MM.1S (cell line): ENCODE measurements at regions not wholly inside any gene's neighbourhood (a gene's known extent, or its start where the extent isn't known, plus 50 kb on each side); places are given as distances from the start of the nearest gene placed in this dataset.

Source experiments
- DNase-seq: peaks from one replicate; pipeline ENCODE4 v3.0.0-alpha.2; 2015
- H2AFZ ChIP-seq: fragments of 300-600 bp; sonication (generic); 2 replicates; pipeline ENCODE4 v1.6.0; 2016; ENCODE audit warnings: antibody characterized with exemption, low read length
- H3F3A ChIP-seq: fragments of 300-600 bp; sonication (generic); 2 replicates; pipeline ENCODE4 v1.6.1; 2016; ENCODE audit warnings: mild to moderate bottlenecking, antibody characterized with exemption, low read length, moderate library complexity, mixed read lengths; ENCODE audit not compliant: insufficient read depth
- H3K27ac ChIP-seq: fragments of 300-600 bp; sonication (generic); 2 replicates; pipeline ENCODE4 v1.5.1; 2016; ENCODE audit warnings: mild to moderate bottlenecking, low read length
- H3K27me3 ChIP-seq: fragments of 300-600 bp; sonication (generic); replicated peaks from 2 replicates; pipeline ENCODE4 v1.6.0; 2016; ENCODE audit warnings: low read length; ENCODE audit not compliant: insufficient read depth
- H3K36me3 ChIP-seq: fragments of 300-600 bp; sonication (generic); replicated peaks from 2 replicates; pipeline ENCODE4 v1.6.1; 2016; ENCODE audit warnings: mild to moderate bottlenecking, low read length, mixed read lengths; ENCODE audit not compliant: insufficient read depth
- H3K4me1 ChIP-seq: fragments of 300-600 bp; sonication (generic); 2 replicates; pipeline ENCODE4 v1.6.1; 2016; ENCODE audit warnings: low read length, mixed read lengths
- H3K4me2 ChIP-seq: fragments of 300-600 bp; sonication (generic); 2 replicates; pipeline ENCODE4 v1.6.0; 2016; ENCODE audit warnings: low read depth, low read length
- H3K4me3 ChIP-seq: fragments of 300-600 bp; sonication (generic); 2 replicates; pipeline ENCODE4 v1.5.1; 2016; ENCODE audit warnings: low read length, mixed read lengths
- H3K79me2 ChIP-seq: fragments of 300-600 bp; sonication (generic); 2 replicates; pipeline ENCODE4 v1.6.1; 2016; ENCODE audit warnings: mixed run types, low read length, mixed read lengths
- H3K9ac ChIP-seq: fragments of 300-600 bp; sonication (generic); 2 replicates; pipeline ENCODE4 v1.6.1; 2016; ENCODE audit warnings: low read length, mixed read lengths
- H3K9me2 ChIP-seq: fragments of 300-600 bp; sonication (generic); replicated peaks from 2 replicates; pipeline ENCODE4 v1.6.1; 2016; ENCODE audit warnings: mild to moderate bottlenecking, low read length, mixed read lengths; ENCODE audit not compliant: insufficient read depth
- H3K9me3 ChIP-seq: fragments of 300-600 bp; sonication (generic); replicated peaks from 2 replicates; pipeline ENCODE4 v1.6.1; 2016; ENCODE audit warnings: mild to moderate bottlenecking, low read length, mixed read lengths; ENCODE audit not compliant: insufficient read depth
- H4K20me1 ChIP-seq: fragments of 300-600 bp; sonication (generic); 2 replicates; pipeline ENCODE4 v1.6.1; 2016; ENCODE audit warnings: mild to moderate bottlenecking, low read length, moderate library complexity, mixed read lengths; ENCODE audit not compliant: insufficient read depth
- EZH2 ChIP-seq: fragments of 300-600 bp; sonication (generic); optimal IDR thresholded peaks from 2 replicates; pipeline ENCODE3; 2017; ENCODE audit warnings: low read depth, mild to moderate bottlenecking, antibody characterized with exemption, low read length, mixed read lengths
- EZH2phosphoT487 ChIP-seq: fragments of 300-600 bp; sonication (generic); IDR thresholded peaks from 2 replicates; pipeline ENCODE4 v1.6.1; 2018; ENCODE audit warnings: antibody characterized with exemption, low read length
- TF ChIP-seq, protein P1 (sequence below): fragments of 300-600 bp; sonication (generic); IDR thresholded peaks from 2 replicates; pipeline ENCODE4 v1.5.1; 2016; ENCODE audit warnings: antibody characterized with exemption, low read length, mixed read lengths

DNA sequence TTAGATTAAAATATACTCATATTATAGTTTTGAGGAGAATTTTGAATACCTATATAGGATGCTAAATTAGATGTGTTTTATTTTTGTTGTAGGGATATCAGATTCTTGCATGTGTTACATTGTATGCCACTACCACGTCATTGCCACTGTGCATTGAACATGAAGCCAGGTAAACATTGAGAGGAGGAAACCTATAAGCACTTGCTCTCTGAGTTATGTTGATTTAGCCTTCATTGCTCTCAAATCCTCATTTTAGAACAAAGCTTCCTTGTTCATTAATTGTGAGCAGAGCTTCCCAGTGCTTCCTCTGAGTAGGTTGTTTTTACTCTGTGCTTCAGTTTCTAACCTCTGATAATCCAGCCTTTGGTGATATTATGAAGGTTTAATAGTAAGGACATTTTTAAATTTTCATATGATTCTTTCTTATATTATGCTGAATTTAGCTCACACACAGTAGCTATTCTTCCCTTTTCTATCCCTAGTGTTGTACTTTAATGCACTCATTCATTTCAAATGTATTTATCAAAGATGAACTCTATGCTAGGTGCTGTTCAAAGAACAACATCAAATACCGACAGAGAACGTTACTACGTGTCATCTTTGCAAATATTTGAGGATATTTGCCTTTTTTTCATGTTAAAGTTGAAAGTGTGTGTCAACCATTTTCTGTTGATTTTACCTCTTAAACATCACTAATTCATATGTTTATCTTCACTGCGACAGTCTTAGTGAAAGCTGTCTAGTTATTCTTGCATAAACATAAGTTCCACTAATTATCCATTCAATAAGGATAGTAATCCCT lies 1448.0 kb upstream of the MIR17HG start:
- Histone ChIP-seq H3K36me3 (no peaks in the 10 kb centered on the region), H3K27ac (no peak overlapping the region), H3K4me1 (no peaks in the 10 kb centered on the region), H3K9me3 (no peaks in the 10 kb centered on the region), H3K27me3 (no peaks in the 10 kb centered on the region), H3K79me2 (no peaks in the 10 kb centered on the region), H3K9ac (no peak overlapping the region), H3K9me2 (no peaks in the 10 kb centered on the region), H3F3A (no peaks in the 10 kb centered on the region), H3K4me3 (no peak overlapping the region), H3K4me2 (no peak overlapping the region), H4K20me1 (no peaks in the 10 kb centered on the region), H2AFZ (no peak overlapping the region)
- no peak for DNase-seq
- TF ChIP-seq EZH2 = no peak
- TF ChIP-seq EZH2phosphoT487 = no peak
- TF ChIP-seq, protein P1, sequence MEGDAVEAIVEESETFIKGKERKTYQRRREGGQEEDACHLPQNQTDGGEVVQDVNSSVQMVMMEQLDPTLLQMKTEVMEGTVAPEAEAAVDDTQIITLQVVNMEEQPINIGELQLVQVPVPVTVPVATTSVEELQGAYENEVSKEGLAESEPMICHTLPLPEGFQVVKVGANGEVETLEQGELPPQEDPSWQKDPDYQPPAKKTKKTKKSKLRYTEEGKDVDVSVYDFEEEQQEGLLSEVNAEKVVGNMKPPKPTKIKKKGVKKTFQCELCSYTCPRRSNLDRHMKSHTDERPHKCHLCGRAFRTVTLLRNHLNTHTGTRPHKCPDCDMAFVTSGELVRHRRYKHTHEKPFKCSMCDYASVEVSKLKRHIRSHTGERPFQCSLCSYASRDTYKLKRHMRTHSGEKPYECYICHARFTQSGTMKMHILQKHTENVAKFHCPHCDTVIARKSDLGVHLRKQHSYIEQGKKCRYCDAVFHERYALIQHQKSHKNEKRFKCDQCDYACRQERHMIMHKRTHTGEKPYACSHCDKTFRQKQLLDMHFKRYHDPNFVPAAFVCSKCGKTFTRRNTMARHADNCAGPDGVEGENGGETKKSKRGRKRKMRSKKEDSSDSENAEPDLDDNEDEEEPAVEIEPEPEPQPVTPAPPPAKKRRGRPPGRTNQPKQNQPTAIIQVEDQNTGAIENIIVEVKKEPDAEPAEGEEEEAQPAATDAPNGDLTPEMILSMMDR = no peak

DNA sequence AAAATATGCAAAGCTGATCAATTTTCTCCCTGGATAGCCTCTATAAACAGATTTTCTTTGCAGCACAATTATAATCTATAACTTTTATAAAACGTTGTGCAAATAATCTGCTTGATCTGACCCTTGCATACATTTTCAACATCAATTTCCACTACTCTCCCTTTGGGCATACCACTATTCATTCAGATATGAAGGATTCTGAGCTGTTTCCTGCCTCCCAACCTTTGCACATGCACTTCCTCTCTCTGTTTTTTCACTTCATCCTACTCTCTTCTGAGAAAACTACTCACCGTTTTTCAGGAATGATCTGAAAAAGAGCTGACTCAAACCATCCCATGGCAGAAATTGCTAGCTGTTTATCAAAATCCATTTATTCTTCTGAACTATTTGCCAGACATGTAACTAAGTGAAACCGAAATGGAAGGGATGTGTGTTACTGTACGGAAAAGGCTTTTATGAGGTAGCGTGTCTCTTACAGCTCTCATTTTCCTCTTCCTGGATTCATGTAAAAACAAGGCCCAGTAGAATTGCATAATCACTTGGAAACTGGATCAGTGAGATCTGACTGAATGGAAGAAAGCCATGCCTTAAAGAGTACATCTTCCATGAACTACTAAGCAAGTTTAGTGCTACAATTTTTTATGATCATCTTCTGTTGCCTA lies 1447.3 kb upstream of the MIR17HG start:
- H2AFZ ChIP-seq = no peak overlapping the region
- H3K9me3 ChIP-seq = no peaks in the 10 kb centered on the region
- no peak overlapping the region for H3K27ac ChIP-seq
- no peaks in the 10 kb centered on the region for H3K79me2 ChIP-seq
- no peak overlapping the region for H3K9ac ChIP-seq
- H3K36me3 ChIP-seq = no peaks in the 10 kb centered on the region
- DNase-seq = no peak
- H3K4me1 ChIP-seq = no peaks in the 10 kb centered on the region
- TF ChIP-seq EZH2 (no peak), EZH2phosphoT487 (no peak)
- TF ChIP-seq, protein P1 = no peak
- H3F3A ChIP-seq = no peaks in the 10 kb centered on the region
- no peaks in the 10 kb centered on the region for H4K20me1 ChIP-seq
- no peaks in the 10 kb centered on the region for H3K9me2 ChIP-seq
- no peaks in the 10 kb centered on the region for H3K27me3 ChIP-seq
- no peak overlapping the region for H3K4me3 ChIP-seq
- no peak overlapping the region for H3K4me2 ChIP-seq

DNA sequence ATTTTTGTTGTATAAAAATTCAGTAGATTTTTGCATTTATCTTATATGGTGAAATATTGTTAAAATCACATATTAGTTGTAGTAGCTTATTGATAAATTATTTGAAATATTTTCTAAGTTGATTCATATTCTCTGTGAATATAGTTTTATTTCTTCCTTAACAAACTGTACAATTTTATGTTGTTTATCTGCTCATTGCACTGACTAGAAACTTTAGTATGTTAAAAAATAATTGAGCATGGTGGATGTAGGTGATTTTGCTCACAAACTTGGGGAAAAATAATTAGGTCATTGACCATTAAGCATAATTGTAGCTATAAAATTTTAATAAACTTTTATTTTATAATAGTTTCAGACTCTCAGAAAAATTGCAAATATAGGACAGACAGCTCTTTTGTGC lies 1445.3 kb upstream of the MIR17HG start:
- no peak overlapping the region for H2AFZ ChIP-seq

More for the DNA sequence above, 1445.3 kb upstream of the MIR17HG start:
- Histone ChIP-seq H3K9me3 (no peaks in the 10 kb centered on the region), H3K79me2 (no peaks in the 10 kb centered on the region), H3K4me3 (no peak overlapping the region), H3K4me1 (no peaks in the 10 kb centered on the region), H3K27me3 (no peaks in the 10 kb centered on the region), H3K4me2 (no peak overlapping the region), H3K27ac (no peak overlapping the region), H3K9ac (no peak overlapping the region), H4K20me1 (no peaks in the 10 kb centered on the region), H3F3A (no peaks in the 10 kb centered on the region), H3K36me3 (no peaks in the 10 kb centered on the region), H3K9me2 (no peaks in the 10 kb centered on the region)
- TF ChIP-seq EZH2phosphoT487 (no peak), EZH2 (no peak)
- TF ChIP-seq, protein P1 = no peak
- DNase-seq = no peak
